ENCODE measurements at regions not wholly inside any gene's neighbourhood (a gene's known extent, or its start where the extent isn't known, plus 50 kb on each side); places are given as distances from the start of the nearest gene placed in this dataset.

GRCh38 chr15:37814847-37815515 is 119.5 kb upstream of the TMCO5A start:
- no peaks in the 10 kb centered on the region for H3K27me3 ChIP-seq (ENCODE audit: insufficient read depth)
- TF ChIP-seq EZH2 (IDR thresholded peaks at IDR 0.05; ENCODE audit: low read depth, unreplicated experiment) (no peak), REST (IDR thresholded peaks at IDR 0.05; ENCODE audit: unreplicated experiment) (no peak), STAT1 (IDR thresholded peaks at IDR 0.05; ENCODE audit: unreplicated experiment) (no peak), EZH2phosphoT487 (IDR thresholded peaks at IDR 0.05; ENCODE audit: unreplicated experiment) (no peak), ZNF462 (CRISPR knock-in tag; IDR thresholded peaks at IDR 0.05) (no peak), ZNF331 (CRISPR knock-in tag; IDR thresholded peaks at IDR 0.05; ENCODE audit: low read depth) (no peak), CTCF (conservative IDR thresholded peaks at IDR 0.05; ENCODE audit: low read depth in 2 of 2) (no peak), JUNB (IDR thresholded peaks at IDR 0.05; ENCODE audit: unreplicated experiment) (no peak), ETS1 (IDR thresholded peaks at IDR 0.05) (no peak), ZNF114 (CRISPR knock-in tag; IDR thresholded peaks at IDR 0.05) (no peak), POLR2AphosphoS5 (IDR thresholded peaks at IDR 0.05; ENCODE audit: low read depth) (no peak), NANOG (IDR thresholded peaks at IDR 0.05; ENCODE audit: borderline replicate concordance) (no peak), CREB1 (CRISPR knock-in tag; IDR thresholded peaks at IDR 0.05; ENCODE audit: low read depth) (no peak)
- no peak overlapping the region for H2AFZ ChIP-seq
- no peaks in the 10 kb centered on the region for H3K4me1 ChIP-seq (ENCODE audit: insufficient read depth)
- peaks cover 4% of the 10 kb centered on the region for H3K27me3 Mint-ChIP-seq (ENCODE audit: insufficient read depth, low read depth, poor library complexity)
- H3K36me3 ChIP-seq (ENCODE audit: insufficient read depth), result no peaks in the 10 kb centered on the region
- no peak overlapping the region for H3K27ac ChIP-seq (ENCODE audit: low read depth)
- H3F3A ChIP-seq (replicated peaks; ENCODE audit: low read depth), result no peaks in the 10 kb centered on the region
- peaks cover 5% of the 10 kb centered on the region; the same call in 2 of the 3 replicates for H3K4me1 Mint-ChIP-seq
- no peaks in the 10 kb centered on the region for H3K9me2 ChIP-seq (ENCODE audit: insufficient read depth)
- no peak overlapping the region for H3K4me3 Mint-ChIP-seq
- no peak overlapping the region for H3K27ac Mint-ChIP-seq
- H3K36me3 Mint-ChIP-seq (ENCODE audit: low read depth), result no peaks in the 10 kb centered on the region
- no peak overlapping the region for H3K4me3 ChIP-seq
- no peaks in the 10 kb centered on the region for H3K79me2 ChIP-seq (replicated peaks; ENCODE audit: insufficient read depth)
- H3K9me3 Mint-ChIP-seq, result no peaks in the 10 kb centered on the region
- DNase-seq (ENCODE audit: low spot score), result no peak
- ATAC-seq, result no peak
- H4K20me1 ChIP-seq (replicated peaks; ENCODE audit: insufficient read depth), result no peaks in the 10 kb centered on the region
- no peak overlapping the region for H3K4me2 ChIP-seq

All from GM23338 (cell line).